Upper lobe of left lung (tissue), 6 donors: ENCODE measurements at regions not wholly inside any gene's neighbourhood (a gene's known extent, or its start where the extent isn't known, plus 50 kb on each side); places are given as distances from the start of the nearest gene placed in this dataset.
"Not testable (repeated sequence)": the region's sequence is repeated elsewhere in the genome, so short reads cannot be mapped to it uniquely, and the experiment has no call there.

ENCODE experiments used
- ATAC-seq, 2 donors: fragments of 200-7000 bp; cut with Tn5 transposase; one replicate each; pipeline ENCODE4 v1.9.1; 2022; ENCODE audit warnings: mild to moderate bottlenecking in 2 of 2, moderate library complexity in 2 of 2; ENCODE audit not compliant: low FRiP score in 2 of 2
- DNase-seq, 2 donors: peaks; one replicate each; pipeline ENCODE4 v3.0.0-alpha.2; 2019 to 2020
- H3K27ac ChIP-seq, 4 donors: fragments of 200-600 bp; sonication (generic); one replicate each; pipeline ENCODE4 v1.5.1; 2016 to 2019
- H3K27me3 ChIP-seq, 4 donors: fragments of 200-600 bp; sonication (generic); one replicate each; pipeline ENCODE4 v1.5.1; 2017 to 2019
- H3K36me3 ChIP-seq, 4 donors: fragments of 200-600 bp; sonication (generic); one replicate each; pipeline ENCODE4 v1.5.1; 2016 to 2019
- H3K4me1 ChIP-seq, 4 donors: fragments of 200-600 bp; sonication (generic); one replicate each; pipeline ENCODE4 v1.5.1; 2018 to 2019
- H3K4me3 ChIP-seq, 4 donors: fragments of 200-600 bp; sonication (generic); one replicate each; pipeline ENCODE4 v1.5.1; 2017 to 2019; ENCODE audit warnings: mild to moderate bottlenecking in 2 of 4, moderate library complexity in 1 of 4
- H3K9me3 ChIP-seq, 4 donors: fragments of 200-600 bp; sonication (generic); one replicate each; pipeline ENCODE4 v1.5.1; 2018 to 2019
- CTCF ChIP-seq, 6 experiments: fragments of 450-650 bp in 4 of 6; fragments of 200-600 bp in 2 of 6; sonication (generic) in 2 of 6; IDR thresholded peaks; one replicate each; pipeline ENCODE4 v1.5.1; 2016 to 2019; ENCODE audit warnings: antibody characterized with exemption in 6 of 6
- EP300 ChIP-seq, 4 donors: sonication (generic); formaldehyde crosslinking; IDR thresholded peaks; one replicate each; pipeline ENCODE4 v1.5.1; 2017; ENCODE audit warnings: antibody characterized with exemption in 4 of 4, control low read depth in 2 of 4
- POLR2A ChIP-seq, 4 donors: fragments of 450-650 bp; IDR thresholded peaks; one replicate each; pipeline ENCODE4 v1.5.1; 2016 to 2017; ENCODE audit warnings: antibody characterized with exemption in 4 of 4, mild to moderate bottlenecking in 2 of 4
- POLR2AphosphoS5 ChIP-seq, 2 donors: sonication (generic); formaldehyde crosslinking; IDR thresholded peaks; one replicate each; pipeline ENCODE4 v1.5.1; 2017; ENCODE audit warnings: antibody characterized with exemption in 2 of 2
- WGBS, 2 donors: methylation state at CpG; one replicate each; pipeline ENCODE4 v1.1.5; 2017 to 2018; 5-methylcytosine and 5-hydroxymethylcytosine counted together
- donor health status: DM: no; HTN: no; CAD: no; lungs with moderate emphysema.
- donor health status: DM: no; HTN: yes; CAD: no; lungs with severe emphysema.

GRCh38 chr6:131469130-131469529 is 103.9 kb upstream of the ARG1 start:
- no peak for DNase-seq
- WGBS, 2 donors = 67 to 73% methylated on average over 2 of the region's 2 CpGs
- no peaks in the 10 kb centered on the region for H3K27me3 ChIP-seq

DNA sequence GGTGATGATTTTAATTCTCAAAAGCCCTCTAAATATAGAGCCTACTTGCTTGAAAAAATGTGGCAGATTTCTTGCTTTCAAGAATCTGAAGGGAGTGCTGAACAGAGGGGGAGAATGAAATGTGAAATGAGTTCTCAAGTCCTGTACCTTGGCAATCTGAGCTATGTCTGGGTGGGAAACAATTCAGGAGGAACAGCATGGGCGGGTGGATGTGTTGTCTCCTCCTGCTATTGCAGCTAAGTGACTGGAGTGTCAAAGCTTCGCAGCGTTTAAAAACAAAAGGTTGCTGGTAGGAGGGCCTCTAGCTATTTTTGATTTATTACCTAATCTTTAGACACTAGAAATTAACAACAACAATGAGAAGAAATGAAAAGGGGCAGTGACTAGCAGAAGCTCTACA is 102.5 kb upstream of the ARG1 start:
- H3K27me3 ChIP-seq = no peaks in the 10 kb centered on the region
- no peak overlapping the region for H3K27ac ChIP-seq
- H3K4me1 ChIP-seq = no peaks in the 10 kb centered on the region
- no peak overlapping the region for H3K4me3 ChIP-seq
- peaks cover 0 to 7% (median 4%) of the 10 kb centered on the region in 4 donors for H3K9me3 ChIP-seq
- WGBS, 2 donors = 74 to 78% methylated on average over 3 of the region's 3 CpGs
- TF ChIP-seq EP300 (IDR thresholded peaks at IDR 0.05) (no peak), POLR2AphosphoS5 (IDR thresholded peaks at IDR 0.05) (no peak), POLR2A (IDR thresholded peaks at IDR 0.05) (no peak), CTCF (IDR thresholded peaks at IDR 0.05) (no peak)
- ATAC-seq (no peak), DNase-seq (no peak)
- no peaks in the 10 kb centered on the region for H3K36me3 ChIP-seq

More at GRCh38 chr6:131469130-131469529, 103.9 kb upstream of the ARG1 start:
- TF ChIP-seq POLR2A (IDR thresholded peaks at IDR 0.05) (no peak), POLR2AphosphoS5 (IDR thresholded peaks at IDR 0.05) (no peak), CTCF (IDR thresholded peaks at IDR 0.05) (no peak)
- Histone ChIP-seq H3K4me1 (no peaks in the 10 kb centered on the region), H3K4me3 (no peak overlapping the region), H3K9me3 (no peaks in the 10 kb centered on the region), H3K27ac (no peak overlapping the region), H3K36me3 (no peaks in the 10 kb centered on the region)
- ATAC-seq = no peak

DNA sequence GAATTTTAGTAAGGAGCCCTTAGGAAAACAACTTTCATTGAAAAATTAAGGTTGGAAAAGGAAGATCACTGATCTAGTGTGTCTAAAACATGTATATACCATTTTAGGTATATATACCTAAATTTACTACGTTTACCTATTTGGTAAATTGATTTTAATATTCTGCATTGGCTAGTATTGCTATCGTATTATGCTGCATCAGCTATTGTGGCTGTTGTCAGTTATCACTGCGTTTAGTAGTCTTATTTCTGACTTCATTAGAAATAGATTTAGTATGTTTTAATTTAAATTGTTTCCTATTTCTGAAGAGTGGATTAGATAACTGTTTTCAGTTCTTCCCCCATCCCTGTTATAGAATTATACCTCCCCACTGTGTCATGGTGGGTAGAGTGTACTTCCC is 101.7 kb upstream of the ARG1 start:
- DNase-seq = no peak
- H3K27ac ChIP-seq = no peak overlapping the region
- no peak overlapping the region for H3K4me3 ChIP-seq
- no peaks in the 10 kb centered on the region for H3K36me3 ChIP-seq
- H3K27me3 ChIP-seq = no peaks in the 10 kb centered on the region
- WGBS, 2 donors = 81 to 89% methylated on average over 3 of the region's 3 CpGs
- TF ChIP-seq EP300 (IDR thresholded peaks at IDR 0.05) (no peak), POLR2A (IDR thresholded peaks at IDR 0.05) (no peak), POLR2AphosphoS5 (IDR thresholded peaks at IDR 0.05) (no peak), CTCF (IDR thresholded peaks at IDR 0.05) (no peak)
- ATAC-seq = no peak
- peaks cover 0 to 7% (median 4%) of the 10 kb centered on the region in 4 donors for H3K9me3 ChIP-seq
- no peaks in the 10 kb centered on the region for H3K4me1 ChIP-seq

- ATAC-seq, H3K36me3 ChIP-seq: not testable (repeated sequence)
Measured at GRCh38 chr6:131473303-131473702, 99.7 kb upstream of the ARG1 start.

GRCh38 chr6:131476362-131476761 is 96.7 kb upstream of the ARG1 start:
- DNase-seq (no peak), ATAC-seq (no peak)
- Histone ChIP-seq H3K9me3 (peaks cover 0 to 7% (median 4%) of the 10 kb centered on the region in 4 donors), H3K27ac (no peak overlapping the region), H3K4me3 (no peak overlapping the region), H3K36me3 (no peaks in the 10 kb centered on the region), H3K27me3 (no peaks in the 10 kb centered on the region), H3K4me1 (no peaks in the 10 kb centered on the region)
- WGBS, 2 donors = 88 to 90% methylated on average over 2 of the region's 2 CpGs
- no peak for TF ChIP-seq POLR2A (IDR thresholded peaks at IDR 0.05)
- TF ChIP-seq CTCF (IDR thresholded peaks at IDR 0.05) = no peak
- TF ChIP-seq POLR2AphosphoS5 (IDR thresholded peaks at IDR 0.05) = no peak
- TF ChIP-seq EP300 (IDR thresholded peaks at IDR 0.05) = no peak

More at GRCh38 chr6:131473303-131473702, 99.7 kb upstream of the ARG1 start:
- H3K9me3 ChIP-seq, H3K27me3 ChIP-seq, H3K27ac ChIP-seq, H3K4me1 ChIP-seq, H3K4me3 ChIP-seq, DNase-seq: not testable (repeated sequence)

- DNase-seq, H3K36me3 ChIP-seq, H3K27me3 ChIP-seq, H3K4me3 ChIP-seq, H3K27ac ChIP-seq, H3K4me1 ChIP-seq, H3K9me3 ChIP-seq, ATAC-seq: not testable (repeated sequence)
- 44 to 53% methylated on average over 6 of the region's 6 CpGs for WGBS, 2 donors
Measured at GRCh38 chr6:131478740-131479211, 94.2 kb upstream of the ARG1 start.
